NCI-H774 (cell line): ENCODE measurements at regions not wholly inside any gene's neighbourhood (a gene's known extent, or its start where the extent isn't known, plus 50 kb on each side); places are given as distances from the start of the nearest gene placed in this dataset.
A peak's percentile ranks its signal among the peaks of the same experiment; 100 is the strongest.
"Not testable (repeated sequence)": the region's sequence is repeated elsewhere in the genome, so short reads cannot be mapped to it uniquely, and the experiment has no call there.

Source experiments
- DNase-seq: peaks from one replicate; lab custom pipeline; 2025; lab: John Stamatoyannopoulos, UW

GRCh38 chr4:104129243-104129642 lies 365.5 kb downstream of the CXXC4 start:
- DNase-seq = no peak

GRCh38 chr4:104128850-104129213 lies 365.9 kb downstream of the CXXC4 start:
- no peak for DNase-seq

- DNase-seq = no peak
Observed at GRCh38 chr4:104128031-104128849, 366.5 kb downstream of the CXXC4 start.

- DNase-seq = no peak
Observed at GRCh38 chr4:104123021-104123420, 371.7 kb downstream of the CXXC4 start.

- DNase-seq = no peak
Observed at GRCh38 chr4:104117776-104118175, 376.9 kb downstream of the CXXC4 start.

GRCh38 chr4:104113850-104114249 lies 380.8 kb downstream of the CXXC4 start:
- DNase-seq = no peak

- no peak for DNase-seq
Observed at GRCh38 chr4:104099141-104099540, 379.4 kb upstream of the TACR3 start.

GRCh38 chr4:104093247-104093646 lies 373.5 kb upstream of the TACR3 start:
- no peak for DNase-seq

GRCh38 chr4:104073229-104073628 lies 353.4 kb upstream of the TACR3 start:
- no peak for DNase-seq

GRCh38 chr4:104066533-104066932 lies 346.7 kb upstream of the TACR3 start:
- DNase-seq = no peak

- DNase-seq = peak; percentile 42
Observed at GRCh38 chr4:104064646-104065577, 345.1 kb upstream of the TACR3 start.

GRCh38 chr4:104063341-104063740 lies 343.6 kb upstream of the TACR3 start:
- DNase-seq = no peak

- DNase-seq = no peak
Observed at GRCh38 chr4:104044369-104044768, 324.6 kb upstream of the TACR3 start.

GRCh38 chr4:104032896-104033295 lies 313.1 kb upstream of the TACR3 start:
- no peak for DNase-seq

GRCh38 chr4:104025251-104025650 lies 305.5 kb upstream of the TACR3 start:
- no peak for DNase-seq

GRCh38 chr4:104022831-104023230 lies 303.0 kb upstream of the TACR3 start:
- DNase-seq = no peak

- no peak for DNase-seq
Observed at GRCh38 chr4:104022226-104022625, 302.4 kb upstream of the TACR3 start.

GRCh38 chr4:104020641-104021040 lies 300.9 kb upstream of the TACR3 start:
- no peak for DNase-seq

- DNase-seq = no peak
Observed at GRCh38 chr4:104017213-104017612, 297.4 kb upstream of the TACR3 start.

- DNase-seq = no peak
Observed at GRCh38 chr4:104015680-104016079, 295.9 kb upstream of the TACR3 start.

GRCh38 chr4:104010722-104011121 lies 290.9 kb upstream of the TACR3 start:
- DNase-seq = no peak

GRCh38 chr4:104002318-104002717 lies 282.5 kb upstream of the TACR3 start:
- DNase-seq = not testable (repeated sequence)

- DNase-seq = no peak
Observed at GRCh38 chr4:103998756-103999155, 279.0 kb upstream of the TACR3 start.
